ENCODE measurements at regions not wholly inside any gene's neighbourhood (a gene's known extent, or its start where the extent isn't known, plus 50 kb on each side); places are given as distances from the start of the nearest gene placed in this dataset.

- no peak for TF ChIP-seq CTCF (IDR thresholded peaks at IDR 0.05; ENCODE audit: insufficient read depth, low read length, poor library complexity, severe bottlenecking)
- Histone ChIP-seq H3K4me3 (ENCODE audit: low read depth, low read length) (no peak overlapping the region), H3K36me3 (ENCODE audit: control insufficient read depth, insufficient read depth, low read length) (no peaks in the 10 kb centered on the region), H3K27me3 (ENCODE audit: control insufficient read depth, insufficient read depth, low read length) (no peaks in the 10 kb centered on the region)
- no peak for DNase-seq (ENCODE audit: low read depth)
Observed at GRCh38 chr1:177366091-177366490, 195.3 kb downstream of the BRINP2 start.

GRCh38 chr1:177360791-177361190 is 190.0 kb downstream of the BRINP2 start:
- Histone ChIP-seq H3K36me3 (ENCODE audit: control insufficient read depth, insufficient read depth, low read length) (no peaks in the 10 kb centered on the region), H3K27me3 (ENCODE audit: control insufficient read depth, insufficient read depth, low read length) (no peaks in the 10 kb centered on the region), H3K4me3 (ENCODE audit: low read depth, low read length) (no peak overlapping the region)
- DNase-seq (ENCODE audit: low read depth) = no peak
- TF ChIP-seq CTCF (IDR thresholded peaks at IDR 0.05; ENCODE audit: insufficient read depth, low read length, poor library complexity, severe bottlenecking) = no peak

DNA sequence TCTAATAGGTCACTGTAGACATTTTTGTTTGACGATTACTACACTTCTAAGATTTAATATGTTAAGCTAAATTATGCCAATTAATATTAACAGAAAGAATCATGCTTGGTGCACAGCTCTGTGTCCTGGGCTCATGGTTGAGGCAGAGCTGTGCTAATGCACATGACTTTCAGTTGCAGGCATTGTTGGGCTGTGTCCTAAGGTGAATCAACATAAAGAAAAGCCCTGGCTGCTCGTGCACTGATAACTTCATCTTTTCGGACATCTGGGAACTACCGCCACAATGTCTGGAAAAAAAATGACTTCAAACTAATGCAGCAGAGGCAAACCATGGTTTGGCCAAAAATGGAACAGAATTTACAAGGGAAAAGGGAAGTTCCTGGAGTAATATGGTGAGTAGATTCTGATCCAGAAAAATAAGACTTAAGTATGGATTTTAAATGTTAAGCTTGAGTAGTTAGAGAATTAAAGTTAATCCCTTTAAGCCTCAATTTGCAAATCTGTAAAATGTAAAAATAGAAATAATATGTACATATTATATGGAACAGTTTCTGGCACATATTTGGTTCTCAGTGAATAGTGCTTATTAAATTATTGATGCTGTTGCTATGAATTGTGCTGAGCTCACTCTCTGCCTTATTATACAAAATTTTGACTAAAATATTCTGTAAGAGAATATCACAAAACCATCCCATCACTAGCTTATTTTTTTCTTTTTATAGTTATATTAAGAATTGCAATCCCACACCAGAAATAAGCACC is 186.1 kb downstream of the BRINP2 start:
- Histone ChIP-seq H3K27me3 (ENCODE audit: control insufficient read depth, insufficient read depth, low read length) (peaks cover 3% of the 10 kb centered on the region), H3K36me3 (ENCODE audit: control insufficient read depth, insufficient read depth, low read length) (no peaks in the 10 kb centered on the region), H3K4me3 (ENCODE audit: low read depth, low read length) (no peak overlapping the region)
- DNase-seq (ENCODE audit: low read depth) = no peak
- TF ChIP-seq CTCF (IDR thresholded peaks at IDR 0.05; ENCODE audit: insufficient read depth, low read length, poor library complexity, severe bottlenecking) = no peak

GRCh38 chr1:177355575-177355974 is 184.8 kb downstream of the BRINP2 start:
- Histone ChIP-seq H3K4me3 (ENCODE audit: low read depth, low read length) (no peak overlapping the region), H3K36me3 (ENCODE audit: control insufficient read depth, insufficient read depth, low read length) (no peaks in the 10 kb centered on the region), H3K27me3 (ENCODE audit: control insufficient read depth, insufficient read depth, low read length) (peaks cover 3% of the 10 kb centered on the region)
- TF ChIP-seq CTCF (IDR thresholded peaks at IDR 0.05; ENCODE audit: insufficient read depth, low read length, poor library complexity, severe bottlenecking) = peak; percentile 51
- DNase-seq (ENCODE audit: low read depth) = no peak

DNA sequence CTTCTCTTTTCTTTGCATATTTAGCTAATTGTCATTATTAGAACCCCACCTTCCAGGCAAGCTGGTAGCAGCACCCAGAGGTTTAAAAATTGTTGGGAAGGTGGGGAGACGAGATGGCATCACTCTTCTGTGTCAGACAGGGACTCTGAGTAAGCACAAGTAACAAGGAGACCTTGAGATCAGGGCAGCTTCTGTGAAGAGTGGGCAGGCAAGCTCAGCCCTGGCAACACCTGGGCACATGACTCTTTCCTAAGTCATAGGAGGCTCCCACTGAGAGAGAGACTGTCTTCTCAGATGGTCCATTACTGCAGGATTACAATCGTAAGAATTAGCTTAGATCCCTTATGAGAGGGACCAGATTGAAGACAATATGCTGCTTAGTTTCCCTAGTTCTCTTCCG is 183.5 kb downstream of the BRINP2 start:
- Histone ChIP-seq H3K4me3 (ENCODE audit: low read depth, low read length) (no peak overlapping the region), H3K27me3 (ENCODE audit: control insufficient read depth, insufficient read depth, low read length) (peaks cover 3% of the 10 kb centered on the region), H3K36me3 (ENCODE audit: control insufficient read depth, insufficient read depth, low read length) (no peaks in the 10 kb centered on the region)
- TF ChIP-seq CTCF (IDR thresholded peaks at IDR 0.05; ENCODE audit: insufficient read depth, low read length, poor library complexity, severe bottlenecking) = no peak
- no peak for DNase-seq (ENCODE audit: low read depth)

Data from kidney epithelial cell (primary cell).